Fibroblast of villous mesenchyme (primary cell): ENCODE measurements at regions not wholly inside any gene's neighbourhood (a gene's known extent, or its start where the extent isn't known, plus 50 kb on each side); places are given as distances from the start of the nearest gene placed in this dataset.
A peak's percentile ranks its signal among the peaks of the same experiment; 100 is the strongest.

Experiments
- DNase-seq: peaks from one replicate; pipeline ENCODE4 v3.0.0-alpha.2; 2010; ENCODE audit warnings: low read depth
- H3K4me3 ChIP-seq: 2 replicates; pipeline ENCODE4 v1.5.1; 2011; ENCODE audit warnings: low read depth, mild to moderate bottlenecking, low read length
- TF ChIP-seq, protein P1 (sequence below): IDR thresholded peaks from 2 replicates; pipeline ENCODE4 v1.5.1; 2012; ENCODE audit warnings: low read depth, mild to moderate bottlenecking, low read length; ENCODE audit not compliant: insufficient read depth

DNA sequence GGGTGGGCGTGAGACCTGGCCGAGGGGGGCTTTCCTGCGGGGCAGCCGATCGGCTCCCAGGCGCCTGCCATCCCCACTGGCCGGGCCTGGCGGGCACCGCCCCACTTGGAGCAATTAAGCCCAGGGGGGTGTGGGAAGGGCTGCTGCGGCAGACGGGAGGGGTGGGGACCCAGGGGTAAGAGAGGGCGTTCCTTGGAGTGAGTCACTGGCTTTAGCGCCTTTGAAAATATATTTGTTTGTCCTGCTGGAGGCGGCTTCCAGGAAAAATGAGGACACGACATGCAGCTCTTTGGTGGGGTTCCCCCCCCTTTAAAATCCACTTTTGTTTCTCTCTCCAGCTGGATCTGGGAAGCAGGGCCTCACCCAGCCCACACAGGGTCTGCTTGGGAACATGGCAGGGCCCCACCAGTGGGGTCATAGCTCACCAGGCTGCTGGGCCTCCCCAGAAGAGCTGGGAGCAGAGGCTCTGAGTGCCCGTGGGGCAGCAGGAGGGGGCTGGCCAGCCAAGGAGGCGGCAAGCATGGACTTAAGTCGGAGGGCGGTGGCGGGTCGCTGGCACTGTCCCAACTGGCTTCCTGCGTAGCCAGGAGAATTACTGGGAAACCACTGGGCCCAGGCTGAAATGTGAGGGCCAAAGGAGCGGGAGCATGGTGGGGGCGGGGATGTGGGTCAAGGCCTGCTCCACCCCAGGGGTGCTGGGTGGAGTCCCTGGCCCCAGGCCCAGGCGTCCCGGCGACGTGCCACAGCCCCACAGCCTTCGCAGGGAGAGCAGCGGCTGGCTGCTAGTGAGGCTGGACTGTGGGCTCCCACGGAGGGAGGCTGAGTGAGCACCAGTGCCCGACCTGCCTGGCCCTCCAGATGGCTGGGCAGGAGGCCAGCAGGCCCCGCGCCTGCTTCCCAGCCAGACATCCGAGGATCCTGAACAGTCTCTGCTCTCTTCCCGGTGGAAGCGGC, 128.0 kb downstream of the RFLNA start:
- DNase-seq: peak; percentile 98
- TF ChIP-seq, protein P1, sequence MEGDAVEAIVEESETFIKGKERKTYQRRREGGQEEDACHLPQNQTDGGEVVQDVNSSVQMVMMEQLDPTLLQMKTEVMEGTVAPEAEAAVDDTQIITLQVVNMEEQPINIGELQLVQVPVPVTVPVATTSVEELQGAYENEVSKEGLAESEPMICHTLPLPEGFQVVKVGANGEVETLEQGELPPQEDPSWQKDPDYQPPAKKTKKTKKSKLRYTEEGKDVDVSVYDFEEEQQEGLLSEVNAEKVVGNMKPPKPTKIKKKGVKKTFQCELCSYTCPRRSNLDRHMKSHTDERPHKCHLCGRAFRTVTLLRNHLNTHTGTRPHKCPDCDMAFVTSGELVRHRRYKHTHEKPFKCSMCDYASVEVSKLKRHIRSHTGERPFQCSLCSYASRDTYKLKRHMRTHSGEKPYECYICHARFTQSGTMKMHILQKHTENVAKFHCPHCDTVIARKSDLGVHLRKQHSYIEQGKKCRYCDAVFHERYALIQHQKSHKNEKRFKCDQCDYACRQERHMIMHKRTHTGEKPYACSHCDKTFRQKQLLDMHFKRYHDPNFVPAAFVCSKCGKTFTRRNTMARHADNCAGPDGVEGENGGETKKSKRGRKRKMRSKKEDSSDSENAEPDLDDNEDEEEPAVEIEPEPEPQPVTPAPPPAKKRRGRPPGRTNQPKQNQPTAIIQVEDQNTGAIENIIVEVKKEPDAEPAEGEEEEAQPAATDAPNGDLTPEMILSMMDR: peak; percentile 5
- H3K4me3 ChIP-seq: peak overlapping the region; percentile 33

DNA sequence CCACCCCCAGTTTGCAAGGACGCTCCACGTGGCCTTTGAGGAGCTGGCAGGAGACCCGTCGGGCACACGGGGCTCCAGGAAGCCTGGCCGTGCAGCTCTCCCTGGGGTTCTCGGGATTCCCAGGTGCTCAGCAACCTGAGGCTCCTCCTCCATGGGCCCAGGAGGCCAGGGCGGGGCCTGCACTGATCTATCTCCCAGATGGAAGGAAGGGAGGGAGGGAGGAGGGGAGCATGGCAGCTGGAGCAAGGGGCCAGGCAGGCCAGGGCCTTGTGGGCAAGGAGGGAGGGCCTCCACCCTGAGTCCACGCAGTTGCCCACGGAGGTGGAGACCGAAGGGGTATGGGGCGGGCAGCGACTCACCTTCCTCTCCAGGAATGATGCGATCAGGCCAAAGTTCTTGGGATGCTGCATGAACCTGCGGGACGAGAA, 127.3 kb downstream of the RFLNA start:
- TF ChIP-seq, protein P1: no peak
- no peak for DNase-seq
- peak overlapping the region; percentile 28 for H3K4me3 ChIP-seq

DNA sequence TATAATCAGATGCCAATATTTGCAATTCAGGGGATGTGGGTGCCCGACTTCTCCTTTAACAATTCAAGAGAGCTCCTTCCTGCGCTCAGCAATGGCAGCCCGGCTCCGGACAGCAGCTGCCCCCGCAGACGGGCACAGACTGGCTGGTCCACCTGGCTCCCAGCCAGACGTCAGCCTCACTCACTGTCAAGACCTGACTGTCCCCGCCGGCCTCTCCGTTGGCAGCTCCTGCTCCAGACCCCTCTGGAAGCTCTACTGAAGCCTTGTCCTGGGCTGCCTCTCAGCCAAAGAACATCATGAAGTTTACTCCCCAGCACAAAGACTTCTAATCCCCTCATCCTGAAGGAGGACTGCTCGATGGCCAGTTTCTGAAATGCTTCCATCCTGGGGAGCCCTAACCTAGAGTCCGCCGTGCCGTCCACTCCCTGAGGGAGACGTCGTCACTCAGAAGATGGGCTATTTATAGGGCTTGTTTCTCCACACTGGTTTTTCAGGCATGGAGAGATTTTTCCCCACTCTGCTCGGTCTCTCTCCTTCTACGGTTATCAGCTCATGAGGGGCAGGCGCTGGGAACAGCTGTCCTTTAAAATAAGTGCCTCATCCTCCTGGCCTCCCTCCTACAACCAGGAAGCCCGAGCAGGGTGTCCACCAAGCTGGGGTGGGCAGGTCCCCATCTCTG, 126.2 kb downstream of the RFLNA start:
- DNase-seq: peak; percentile 62
- H3K4me3 ChIP-seq: no peak overlapping the region
- TF ChIP-seq, protein P1: no peak

DNA sequence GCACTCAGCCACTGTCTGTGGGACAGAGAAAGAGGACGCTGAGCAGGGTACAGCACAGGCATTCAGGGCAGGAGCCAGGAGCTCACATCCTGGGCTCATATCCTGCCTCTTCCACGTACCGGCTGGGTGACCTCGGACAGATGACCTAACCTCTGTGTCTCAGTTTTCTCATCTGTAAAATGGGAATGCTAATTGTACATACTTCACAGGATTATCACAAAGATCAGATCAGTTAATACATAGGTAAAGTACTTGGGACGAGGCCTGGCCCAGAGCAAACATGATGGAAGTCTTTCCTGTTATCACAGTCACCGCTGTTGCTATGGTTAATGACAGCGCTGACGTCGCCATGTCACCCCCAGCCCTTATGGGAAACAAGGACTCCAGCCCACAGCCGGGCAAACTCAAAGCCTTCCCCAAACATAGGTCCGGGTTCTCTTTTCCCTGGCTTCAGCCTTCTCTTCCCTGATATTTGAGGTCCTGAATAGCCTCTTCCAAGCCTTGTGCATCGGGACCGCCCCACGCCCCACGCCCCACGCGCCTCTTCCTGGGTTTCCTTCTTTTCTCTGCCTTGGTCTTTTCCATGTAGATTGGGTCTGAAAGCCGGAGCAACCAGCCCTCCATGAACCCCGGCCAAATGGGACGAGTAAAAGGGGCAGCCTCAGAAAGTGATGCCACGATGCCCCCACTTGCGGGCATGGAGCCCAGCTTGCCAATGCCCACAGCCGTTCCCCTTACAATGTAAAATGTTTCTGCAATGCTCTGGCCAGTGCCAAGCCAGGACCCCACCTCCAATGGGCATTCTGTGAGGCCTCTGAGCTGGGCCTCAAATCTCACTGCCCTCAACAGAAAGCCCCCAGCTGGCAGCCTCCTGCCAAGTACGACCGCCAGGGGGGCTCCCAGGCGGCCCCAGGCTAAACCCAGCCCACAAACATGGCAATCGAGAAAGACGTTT, 125.4 kb downstream of the RFLNA start:
- H3K4me3 ChIP-seq: no peak overlapping the region
- TF ChIP-seq, protein P1: no peak
- no peak for DNase-seq

DNA sequence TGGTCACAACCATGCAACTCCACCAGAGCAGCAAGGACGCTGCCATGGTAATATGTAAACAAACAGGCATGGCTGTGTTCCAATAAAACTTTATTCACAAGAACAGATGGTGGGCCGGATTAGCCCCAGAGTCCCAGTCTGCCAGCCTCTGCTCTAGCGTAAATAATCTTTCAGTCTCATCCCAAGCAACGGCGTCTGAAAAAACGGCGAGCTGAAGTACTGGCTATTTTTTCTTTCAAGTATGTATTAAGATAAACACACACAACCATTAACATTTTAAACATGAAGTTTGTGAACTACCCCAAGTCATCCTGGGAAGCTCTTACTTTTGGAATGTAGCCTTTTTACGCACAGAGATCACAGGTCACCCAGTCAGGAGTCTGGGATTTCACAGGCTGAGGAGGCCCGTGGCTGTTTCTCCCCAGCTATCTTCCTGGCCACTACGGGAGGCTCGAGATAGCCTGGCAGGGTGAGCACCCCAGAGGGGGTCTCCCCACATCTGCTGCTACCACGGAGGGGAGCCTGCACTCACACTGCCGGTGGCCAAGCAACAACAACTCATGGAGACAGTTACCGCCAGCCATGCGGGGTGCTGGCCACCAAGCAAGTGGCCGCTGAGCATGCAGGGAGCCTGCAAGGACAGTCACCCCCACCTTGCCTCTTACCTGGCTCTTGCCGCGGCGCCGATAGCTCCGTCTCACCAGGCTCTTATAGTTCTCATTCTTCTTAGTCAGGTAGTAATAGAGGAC, 124.6 kb downstream of the RFLNA start:
- peak; percentile 95 for DNase-seq
- no peak overlapping the region for H3K4me3 ChIP-seq
- TF ChIP-seq, protein P1: no peak

DNA sequence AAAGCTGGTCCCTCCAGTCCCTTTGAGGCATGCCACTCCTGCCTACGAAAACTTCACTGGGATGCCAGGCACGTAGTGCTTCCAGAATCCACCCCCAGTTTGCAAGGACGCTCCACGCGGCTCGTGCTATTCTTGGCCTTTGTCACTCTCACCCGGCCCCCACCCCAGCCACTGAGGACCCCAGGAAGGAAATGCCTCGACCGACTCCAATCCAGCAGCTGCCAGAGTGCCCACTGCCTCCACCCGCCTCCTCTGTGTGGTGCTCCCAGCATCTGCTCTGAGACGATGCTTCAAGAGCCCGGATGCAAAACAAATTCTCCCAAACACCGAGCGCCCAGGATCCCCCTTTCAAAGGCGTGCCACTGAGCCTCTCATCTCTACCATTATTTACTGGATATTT, 123.9 kb downstream of the RFLNA start:
- H3K4me3 ChIP-seq: no peak overlapping the region
- no peak for DNase-seq
- TF ChIP-seq, protein P1: no peak
